KMS-11 (cell line): ENCODE measurements at regions not wholly inside any gene's neighbourhood (a gene's known extent, or its start where the extent isn't known, plus 50 kb on each side); places are given as distances from the start of the nearest gene placed in this dataset.

Experiments used
- H2AFZ ChIP-seq: fragments of 200-600 bp; sonication (generic); 2 replicates; pipeline ENCODE4 v1.6.1; 2016; ENCODE audit warnings: antibody characterized with exemption, mixed run types, low read depth
- H3K27ac ChIP-seq: fragments of 200-600 bp; sonication (generic); 2 replicates; pipeline ENCODE4 v1.6.1; 2016; ENCODE audit warnings: mild to moderate bottlenecking, mixed run types
- H3K27me3 ChIP-seq: fragments of 200-600 bp; sonication (generic); 2 replicates; pipeline ENCODE4 v1.6.1; 2017; ENCODE audit warnings: mild to moderate bottlenecking, low read depth, mixed run types, moderate library complexity; ENCODE audit not compliant: insufficient read depth
- H3K36me3 ChIP-seq: fragments of 200-600 bp; sonication (generic); 2 replicates; pipeline ENCODE4 v1.6.1; 2017; ENCODE audit warnings: mild to moderate bottlenecking, mixed run types; ENCODE audit not compliant: insufficient read depth
- H3K4me1 ChIP-seq: fragments of 200-600 bp; sonication (generic); 2 replicates; pipeline ENCODE4 v1.6.1; 2016; ENCODE audit warnings: mild to moderate bottlenecking, low read depth, mixed run types; ENCODE audit not compliant: poor library complexity, severe bottlenecking
- H3K4me2 ChIP-seq: fragments of 200-600 bp; sonication (generic); 2 replicates; pipeline ENCODE4 v1.7.0; 2016; ENCODE audit warnings: mild to moderate bottlenecking, mixed run types
- H3K4me3 ChIP-seq: fragments of 200-600 bp; sonication (generic); IDR thresholded peaks from 2 replicates; pipeline ENCODE4 v1.6.1; 2017; ENCODE audit warnings: low read depth, low read length, mixed read lengths; ENCODE audit not compliant: insufficient read depth
- H3K79me2 ChIP-seq: fragments of 200-600 bp; sonication (generic); 2 replicates; pipeline ENCODE4 v1.6.1; 2016; ENCODE audit warnings: low read depth, mixed run types; ENCODE audit not compliant: insufficient read depth
- H3K9ac ChIP-seq: fragments of 200-600 bp; sonication (generic); 2 replicates; pipeline ENCODE4 v1.6.1; 2016; ENCODE audit warnings: mild to moderate bottlenecking, mixed run types
- H4K20me1 ChIP-seq: fragments of 200-600 bp; sonication (generic); 2 replicates; pipeline ENCODE4 v1.6.1; 2016; ENCODE audit warnings: mild to moderate bottlenecking, mixed run types; ENCODE audit not compliant: insufficient read depth
- CTCF ChIP-seq: fragments of 200-600 bp; sonication (generic); conservative IDR thresholded peaks from 2 replicates; pipeline ENCODE4 v1.6.1; 2017; ENCODE audit warnings: low read depth, mild to moderate bottlenecking, antibody characterized with exemption, low read length, moderate library complexity, mixed read lengths

- Histone ChIP-seq H3K4me3 (no peak overlapping the region), H3K9ac (no peak overlapping the region), H2AFZ (no peak overlapping the region), H3K4me2 (no peak overlapping the region), H3K4me1 (no peaks in the 10 kb centered on the region), H3K36me3 (no peaks in the 10 kb centered on the region), H3K27ac (no peak overlapping the region), H3K27me3 (no peaks in the 10 kb centered on the region), H3K79me2 (no peaks in the 10 kb centered on the region), H4K20me1 (no peaks in the 10 kb centered on the region)
- no peak for TF ChIP-seq CTCF
Measured at GRCh38 chr10:43983856-43984271, 335.2 kb upstream of the ZNF32 start.

- H3K9ac ChIP-seq = no peak overlapping the region
Measured at GRCh38 chr10:43983405-43983804, 334.7 kb upstream of the ZNF32 start.

GRCh38 chr10:43982250-43982649 lies 333.6 kb upstream of the ZNF32 start:
- no peak for TF ChIP-seq CTCF
- no peaks in the 10 kb centered on the region for H3K4me1 ChIP-seq
- H3K79me2 ChIP-seq = no peaks in the 10 kb centered on the region
- no peaks in the 10 kb centered on the region for H3K27me3 ChIP-seq
- H3K9ac ChIP-seq = no peak overlapping the region
- H4K20me1 ChIP-seq = no peaks in the 10 kb centered on the region
- no peak overlapping the region for H2AFZ ChIP-seq
- no peak overlapping the region for H3K27ac ChIP-seq
- no peak overlapping the region for H3K4me3 ChIP-seq
- no peaks in the 10 kb centered on the region for H3K36me3 ChIP-seq
- no peak overlapping the region for H3K4me2 ChIP-seq

More at GRCh38 chr10:43983405-43983804, 334.7 kb upstream of the ZNF32 start:
- Histone ChIP-seq H3K27ac (no peak overlapping the region), H3K4me1 (no peaks in the 10 kb centered on the region), H3K36me3 (no peaks in the 10 kb centered on the region), H3K79me2 (no peaks in the 10 kb centered on the region), H3K27me3 (no peaks in the 10 kb centered on the region), H3K4me2 (no peak overlapping the region), H3K4me3 (no peak overlapping the region), H2AFZ (no peak overlapping the region), H4K20me1 (no peaks in the 10 kb centered on the region)
- no peak for TF ChIP-seq CTCF

DNA sequence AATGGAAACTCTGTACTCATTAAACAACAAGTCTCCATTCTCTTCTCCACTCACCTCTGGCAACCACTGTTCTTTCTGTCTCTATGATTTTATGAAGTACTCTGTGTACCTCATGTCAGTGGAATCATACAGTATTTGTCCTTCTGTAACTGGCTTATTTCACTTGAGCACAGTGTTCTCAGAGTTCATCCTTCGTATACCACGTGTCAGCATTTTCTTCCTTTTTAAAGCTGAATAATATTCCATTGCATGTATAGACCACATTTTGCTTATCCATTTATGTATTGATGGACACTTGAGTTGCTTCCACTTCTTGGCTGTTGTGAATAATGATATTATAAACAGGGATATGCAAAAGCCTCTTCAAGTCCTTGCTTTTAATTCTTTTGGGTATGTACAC lies 333.0 kb upstream of the ZNF32 start:
- H4K20me1 ChIP-seq = no peaks in the 10 kb centered on the region
- H2AFZ ChIP-seq = no peak overlapping the region
- H3K27me3 ChIP-seq = no peaks in the 10 kb centered on the region
- no peaks in the 10 kb centered on the region for H3K36me3 ChIP-seq
- no peak overlapping the region for H3K4me2 ChIP-seq
- H3K27ac ChIP-seq = no peak overlapping the region
- no peak overlapping the region for H3K4me3 ChIP-seq
- H3K4me1 ChIP-seq = no peaks in the 10 kb centered on the region
- TF ChIP-seq CTCF = no peak
- H3K9ac ChIP-seq = no peak overlapping the region
- no peaks in the 10 kb centered on the region for H3K79me2 ChIP-seq
